Subcutaneous abdominal adipose tissue (tissue), 5 donors: ENCODE measurements at regions not wholly inside any gene's neighbourhood (a gene's known extent, or its start where the extent isn't known, plus 50 kb on each side); places are given as distances from the start of the nearest gene placed in this dataset.

ENCODE experiments used
- H3K27ac ChIP-seq: one replicate; pipeline ENCODE4 v1.7.0; 2013; ENCODE audit warnings: low read depth, mild to moderate bottlenecking, inconsistent platforms, low read length, moderate library complexity
- H3K27me3 ChIP-seq, 5 donors: one replicate each; pipeline ENCODE4 v1.7.0; 2013; ENCODE audit warnings: low read length in 5 of 5, inconsistent platforms in 1 of 5; ENCODE audit not compliant: control insufficient read depth in 5 of 5, insufficient read depth in 4 of 5
- H3K36me3 ChIP-seq, 5 donors: one replicate each; pipeline ENCODE4 v1.7.0; 2013; ENCODE audit warnings: low read length in 5 of 5; ENCODE audit not compliant: control insufficient read depth in 5 of 5, insufficient read depth in 5 of 5
- H3K4me1 ChIP-seq, 5 donors: one replicate each; pipeline ENCODE4 v1.7.0; 2013; ENCODE audit warnings: low read length in 5 of 5, mild to moderate bottlenecking in 3 of 5, moderate library complexity in 1 of 5; ENCODE audit not compliant: control insufficient read depth in 5 of 5, insufficient read depth in 5 of 5
- H3K4me3 ChIP-seq, 5 donors: one replicate each; pipeline ENCODE4 v1.7.0; 2013; ENCODE audit warnings: low read length in 5 of 5, low read depth in 1 of 5
- H3K9ac ChIP-seq, 5 donors: one replicate each; pipeline ENCODE4 v1.7.0; 2013; ENCODE audit warnings: low read length in 5 of 5, mild to moderate bottlenecking in 4 of 5, moderate library complexity in 3 of 5
- H3K9me3 ChIP-seq, 5 donors: one replicate each; pipeline ENCODE4 v1.7.0; 2013; ENCODE audit warnings: low read length in 5 of 5; ENCODE audit not compliant: control insufficient read depth in 5 of 5
- donor health status: healthy.
- donor health status: healthy.
- donor health status: healthy.
- donor health status: healthy.
- donor health status: healthy.

DNA sequence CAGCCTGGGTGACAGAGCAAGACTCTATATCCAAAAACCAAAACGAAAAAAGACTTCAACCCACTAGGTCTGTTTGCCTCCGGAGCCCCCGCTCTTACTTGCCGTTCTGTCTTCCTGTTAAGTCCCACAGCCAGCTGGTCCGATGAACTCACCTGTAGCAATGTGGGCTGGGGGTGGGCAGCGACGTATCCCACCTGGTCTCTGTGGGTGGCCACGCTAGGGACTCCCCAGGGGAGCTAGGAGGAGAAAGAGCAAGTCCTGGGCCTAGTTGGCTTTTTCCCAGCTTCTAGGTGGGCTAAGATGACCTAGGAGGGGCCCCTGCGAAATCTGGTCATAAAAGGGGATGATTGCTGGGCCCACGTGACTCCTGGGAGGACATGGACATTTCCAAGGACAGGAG lies 166.0 kb upstream of the KCNG1 start:
- H3K36me3 ChIP-seq: no peaks in the 10 kb centered on the region
- no peaks in the 10 kb centered on the region for H3K9me3 ChIP-seq
- peaks cover 6 to 41% (median 13%) of the 10 kb centered on the region in 5 donors for H3K27me3 ChIP-seq
- H3K27ac ChIP-seq: no peak overlapping the region
- H3K4me3 ChIP-seq: no peak overlapping the region
- no peak overlapping the region for H3K9ac ChIP-seq
- H3K4me1 ChIP-seq: no peaks in the 10 kb centered on the region

DNA sequence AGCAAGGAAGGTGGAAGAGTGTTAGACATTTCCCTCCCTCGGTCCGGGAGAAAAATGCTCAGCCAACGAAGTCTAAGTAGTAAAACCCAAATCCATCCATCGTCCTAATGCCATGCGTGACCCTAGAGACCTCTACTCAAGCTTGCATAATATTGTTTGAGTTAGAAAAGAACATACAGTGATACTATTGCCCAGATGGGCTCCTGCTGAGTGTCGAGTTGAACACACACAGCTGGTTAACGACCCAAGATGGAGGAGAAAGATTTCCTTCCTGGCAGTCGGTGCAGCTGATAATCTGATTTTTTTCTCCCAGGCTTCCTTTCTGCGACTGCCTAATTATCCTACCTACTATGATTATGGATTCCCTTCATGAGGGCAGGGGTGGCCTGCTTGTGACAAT lies 164.4 kb upstream of the KCNG1 start:
- peaks cover 6 to 35% (median 13%) of the 10 kb centered on the region in 5 donors for H3K27me3 ChIP-seq
- no peaks in the 10 kb centered on the region for H3K9me3 ChIP-seq
- H3K4me3 ChIP-seq: no peak overlapping the region
- H3K4me1 ChIP-seq: no peaks in the 10 kb centered on the region
- H3K36me3 ChIP-seq: no peaks in the 10 kb centered on the region
- H3K9ac ChIP-seq: no peak overlapping the region
- H3K27ac ChIP-seq: no peak overlapping the region

DNA sequence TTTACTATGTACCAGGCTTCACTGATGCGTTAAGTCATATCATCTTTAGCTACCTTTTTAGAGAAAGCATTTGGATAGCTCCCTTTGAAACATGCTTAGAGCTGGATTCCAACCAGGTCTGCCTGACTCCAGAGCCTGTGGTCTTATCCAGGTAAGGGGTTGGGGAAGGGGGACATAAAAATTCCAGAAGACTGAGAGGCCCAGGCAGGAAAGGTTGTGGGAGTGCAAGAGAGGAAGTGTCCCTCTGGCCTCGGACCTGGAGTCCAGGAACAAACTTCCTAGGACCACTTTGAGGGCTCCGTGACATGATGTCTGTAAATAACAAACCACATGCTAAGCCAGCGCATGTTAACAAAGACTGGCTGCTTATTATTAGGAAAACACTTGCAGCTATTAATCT lies 163.0 kb upstream of the KCNG1 start:
- H3K36me3 ChIP-seq: no peaks in the 10 kb centered on the region
- H3K9me3 ChIP-seq: no peaks in the 10 kb centered on the region
- no peak overlapping the region for H3K9ac ChIP-seq
- H3K4me1 ChIP-seq: no peaks in the 10 kb centered on the region
- peaks cover 6 to 26% (median 14%) of the 10 kb centered on the region in 5 donors for H3K27me3 ChIP-seq
- no peak overlapping the region for H3K27ac ChIP-seq
- no peak overlapping the region for H3K4me3 ChIP-seq

DNA sequence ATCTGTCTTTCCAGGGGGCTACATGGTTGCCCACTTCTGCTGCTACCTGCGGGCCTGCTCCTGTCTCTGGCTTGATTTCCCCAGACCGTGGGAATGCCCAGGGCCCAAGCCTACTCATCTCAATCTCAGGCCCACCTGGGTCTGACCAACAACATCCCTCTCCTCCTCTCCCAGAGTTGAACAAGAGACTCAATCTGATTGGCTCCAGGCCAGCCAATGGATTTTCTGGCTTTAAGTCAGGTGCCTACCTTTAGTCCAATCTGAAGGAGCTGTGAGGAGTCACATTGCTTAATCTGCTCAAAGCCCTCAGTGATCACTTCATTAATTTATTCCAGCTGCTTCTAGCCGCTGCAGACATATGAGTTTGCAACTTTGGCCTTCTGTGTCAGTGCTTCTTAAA lies 162.4 kb upstream of the KCNG1 start:
- H3K27ac ChIP-seq: no peak overlapping the region
- H3K9ac ChIP-seq: no peak overlapping the region
- H3K4me1 ChIP-seq: no peaks in the 10 kb centered on the region
- H3K4me3 ChIP-seq: no peak overlapping the region
- no peaks in the 10 kb centered on the region for H3K9me3 ChIP-seq
- peaks cover 6 to 26% (median 14%) of the 10 kb centered on the region in 5 donors for H3K27me3 ChIP-seq
- H3K36me3 ChIP-seq: no peaks in the 10 kb centered on the region

DNA sequence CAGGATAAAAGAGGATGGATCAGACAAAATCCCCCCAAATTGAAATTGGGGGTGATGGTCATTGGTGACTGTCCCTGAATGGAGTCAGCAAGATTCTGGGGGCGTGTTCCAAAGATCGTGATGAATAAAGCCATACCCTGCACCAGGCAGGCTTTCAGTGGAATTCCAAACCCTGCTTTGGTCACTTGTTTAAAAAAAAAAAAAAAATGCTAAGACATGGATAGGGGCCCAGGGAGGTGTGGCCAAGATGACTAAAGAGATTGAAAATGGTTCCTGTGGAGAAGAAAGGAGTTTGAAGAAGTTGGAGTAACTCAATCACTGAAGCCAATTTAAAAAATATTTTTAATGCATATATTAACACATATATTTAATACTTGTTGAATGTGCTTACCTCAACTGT lies 161.4 kb upstream of the KCNG1 start:
- H3K36me3 ChIP-seq: no peaks in the 10 kb centered on the region
- peaks cover 6 to 23% (median 11%) of the 10 kb centered on the region in 5 donors for H3K27me3 ChIP-seq
- no peak overlapping the region for H3K4me3 ChIP-seq
- H3K27ac ChIP-seq: no peak overlapping the region
- no peaks in the 10 kb centered on the region for H3K9me3 ChIP-seq
- H3K4me1 ChIP-seq: no peaks in the 10 kb centered on the region
- H3K9ac ChIP-seq: no peak overlapping the region

DNA sequence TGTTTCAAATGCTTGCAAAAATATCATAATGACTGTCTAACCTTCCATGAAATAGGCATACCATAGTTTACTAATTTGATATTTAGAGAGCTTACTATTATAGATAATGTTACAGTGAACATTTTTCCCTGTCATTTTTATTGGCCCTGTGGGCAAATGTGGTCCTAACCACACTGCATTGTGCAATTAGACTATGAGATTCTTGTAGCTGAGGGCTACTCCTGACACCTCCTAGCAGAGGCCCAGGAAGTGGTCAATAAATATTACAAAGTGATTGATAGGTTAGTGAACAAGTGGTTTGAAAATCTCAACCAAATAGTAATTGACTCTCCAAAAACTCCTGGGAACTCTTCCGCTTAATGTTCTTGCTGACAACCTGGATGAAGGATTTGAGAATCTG lies 160.5 kb upstream of the KCNG1 start:
- H3K9ac ChIP-seq: no peak overlapping the region

DNA sequence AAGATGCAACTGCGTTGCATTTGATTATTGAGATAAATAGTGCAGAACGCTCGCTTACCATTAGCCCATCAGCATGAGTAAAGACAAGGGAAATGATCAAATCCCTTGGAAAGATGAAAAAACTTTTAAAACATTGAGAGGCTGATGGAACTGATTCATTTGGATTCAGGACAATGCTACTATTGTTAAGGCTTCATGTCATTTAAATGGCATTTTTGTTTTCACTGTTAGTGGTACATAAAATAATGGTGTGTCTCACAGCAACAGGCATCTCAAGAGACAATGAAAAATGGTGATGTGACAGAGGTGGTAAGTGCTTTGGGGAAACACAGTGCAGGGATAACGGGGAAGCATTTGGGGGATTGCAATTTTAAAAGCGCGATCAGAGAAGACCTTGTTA lies 159.7 kb upstream of the KCNG1 start:
- no peak overlapping the region for H3K9ac ChIP-seq
- H3K27ac ChIP-seq: no peak overlapping the region
- no peaks in the 10 kb centered on the region for H3K9me3 ChIP-seq
- H3K4me1 ChIP-seq: no peaks in the 10 kb centered on the region
- H3K4me3 ChIP-seq: no peak overlapping the region
- peaks cover 6 to 16% (median 11%) of the 10 kb centered on the region in 5 donors for H3K27me3 ChIP-seq
- no peaks in the 10 kb centered on the region for H3K36me3 ChIP-seq

More for the DNA sequence above, 160.5 kb upstream of the KCNG1 start:
- Histone ChIP-seq H3K36me3 (no peaks in the 10 kb centered on the region), H3K4me1 (no peaks in the 10 kb centered on the region), H3K4me3 (no peak overlapping the region), H3K9me3 (no peaks in the 10 kb centered on the region), H3K27me3 (peaks cover 6 to 17% (median 11%) of the 10 kb centered on the region in 5 donors), H3K27ac (no peak overlapping the region)

DNA sequence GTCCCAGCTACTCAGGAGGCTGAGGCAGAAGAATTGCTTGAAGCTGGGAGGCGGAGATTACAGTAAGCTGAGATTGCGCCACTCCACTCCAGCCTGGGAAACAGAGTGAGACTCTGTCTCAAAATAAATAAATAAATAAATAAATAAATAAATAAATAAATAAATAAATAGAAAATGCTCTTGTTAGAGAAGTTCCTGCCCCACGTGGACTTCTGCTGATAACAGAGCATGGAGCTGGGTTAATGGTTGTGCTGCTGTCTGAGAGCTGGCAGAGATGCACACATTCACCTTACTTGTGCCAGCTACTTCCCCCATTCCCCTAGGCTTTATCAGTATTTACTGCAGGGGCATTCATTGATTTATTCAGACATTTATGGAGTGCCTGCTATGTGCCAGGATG lies 155.2 kb upstream of the KCNG1 start:
- no peak overlapping the region for H3K9ac ChIP-seq
- H3K27me3 ChIP-seq: peaks cover 0 to 7% (median 2%) of the 10 kb centered on the region in 5 donors
- H3K9me3 ChIP-seq: peaks cover 0 to 1% (median 0%) of the 10 kb centered on the region in 5 donors
- no peak overlapping the region for H3K4me3 ChIP-seq
- H3K36me3 ChIP-seq: no peaks in the 10 kb centered on the region
- no peaks in the 10 kb centered on the region for H3K4me1 ChIP-seq
- H3K27ac ChIP-seq: no peak overlapping the region

DNA sequence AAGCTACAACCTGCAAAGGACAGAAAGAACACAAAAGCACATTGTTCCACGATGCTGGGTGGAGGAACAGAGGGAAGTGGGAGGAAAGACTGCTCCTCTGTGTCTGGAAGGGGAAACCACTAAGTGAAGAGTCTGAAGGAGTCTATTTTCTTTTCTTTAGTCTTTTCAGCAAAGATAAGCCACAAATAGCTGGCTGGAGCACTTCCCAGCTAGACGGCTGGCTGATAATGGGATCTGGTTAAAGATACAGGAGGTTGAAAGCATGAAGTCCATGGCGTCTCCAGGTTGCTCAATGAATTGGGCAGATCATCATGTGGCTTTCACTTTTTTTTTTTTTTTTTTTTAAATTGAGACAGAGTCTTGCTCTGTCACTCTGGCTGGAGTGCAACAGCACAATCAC lies 154.0 kb upstream of the KCNG1 start:
- H3K4me1 ChIP-seq: no peaks in the 10 kb centered on the region
- H3K9ac ChIP-seq: no peak overlapping the region
- H3K9me3 ChIP-seq: peaks cover 0 to 4% (median 0%) of the 10 kb centered on the region in 5 donors
- no peaks in the 10 kb centered on the region for H3K36me3 ChIP-seq
- no peak overlapping the region for H3K4me3 ChIP-seq
- peaks cover 0 to 9% (median 2%) of the 10 kb centered on the region in 5 donors for H3K27me3 ChIP-seq
- H3K27ac ChIP-seq: no peak overlapping the region

DNA sequence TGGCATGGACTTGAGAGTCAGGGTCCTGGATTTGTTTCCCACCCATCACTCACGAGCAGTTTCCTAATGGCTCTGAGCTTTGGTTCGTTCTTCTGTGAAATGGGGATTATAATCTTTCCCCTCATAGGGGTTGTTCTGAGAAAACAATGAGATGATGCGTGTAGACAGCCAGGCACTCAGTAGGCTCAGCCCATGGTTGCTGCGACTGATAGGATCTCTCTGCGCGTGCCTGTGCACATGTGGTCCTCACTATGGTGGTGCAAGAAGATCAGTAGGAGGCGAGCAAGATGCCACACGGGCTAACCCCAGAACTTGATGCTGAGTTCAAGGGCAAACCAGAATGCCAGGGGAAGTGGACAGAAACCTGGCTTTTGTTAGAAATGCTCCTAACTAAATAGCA lies 153.5 kb upstream of the KCNG1 start:
- Histone ChIP-seq H3K27me3 (peaks cover 0 to 7% (median 2%) of the 10 kb centered on the region in 5 donors), H3K36me3 (no peaks in the 10 kb centered on the region), H3K9ac (no peak overlapping the region), H3K9me3 (peaks cover 0 to 4% (median 0%) of the 10 kb centered on the region in 5 donors), H3K4me3 (no peak overlapping the region), H3K4me1 (no peaks in the 10 kb centered on the region), H3K27ac (no peak overlapping the region)

DNA sequence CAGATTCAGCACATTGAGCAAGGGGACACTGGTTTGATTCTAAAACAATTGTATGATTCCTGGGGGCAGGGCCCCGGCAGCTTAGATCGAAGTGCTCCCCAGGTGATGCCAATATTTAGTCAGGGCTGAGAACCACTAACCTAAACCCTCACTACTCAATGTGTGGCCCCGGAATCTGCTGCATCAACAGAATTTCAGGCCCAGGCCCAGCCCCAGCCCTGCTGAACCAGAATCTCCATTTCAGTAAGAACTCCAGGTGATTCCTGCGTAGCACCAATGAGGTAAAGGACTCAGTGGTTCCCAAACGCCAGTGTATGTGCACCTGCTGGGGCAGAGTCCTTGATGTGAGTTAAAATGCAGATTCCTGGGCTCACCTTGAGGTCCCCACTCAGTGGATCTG lies 152.8 kb upstream of the KCNG1 start:
- H3K4me3 ChIP-seq: no peak overlapping the region
- H3K27me3 ChIP-seq: peaks cover 0 to 7% (median 2%) of the 10 kb centered on the region in 5 donors
- H3K36me3 ChIP-seq: no peaks in the 10 kb centered on the region
- no peaks in the 10 kb centered on the region for H3K4me1 ChIP-seq
- H3K9ac ChIP-seq: no peak overlapping the region
- H3K9me3 ChIP-seq: peaks cover 0 to 4% (median 0%) of the 10 kb centered on the region in 5 donors
- no peak overlapping the region for H3K27ac ChIP-seq
